ENCODE measurements at regions not wholly inside any gene's neighbourhood (a gene's known extent, or its start where the extent isn't known, plus 50 kb on each side); places are given as distances from the start of the nearest gene placed in this dataset.

DNA sequence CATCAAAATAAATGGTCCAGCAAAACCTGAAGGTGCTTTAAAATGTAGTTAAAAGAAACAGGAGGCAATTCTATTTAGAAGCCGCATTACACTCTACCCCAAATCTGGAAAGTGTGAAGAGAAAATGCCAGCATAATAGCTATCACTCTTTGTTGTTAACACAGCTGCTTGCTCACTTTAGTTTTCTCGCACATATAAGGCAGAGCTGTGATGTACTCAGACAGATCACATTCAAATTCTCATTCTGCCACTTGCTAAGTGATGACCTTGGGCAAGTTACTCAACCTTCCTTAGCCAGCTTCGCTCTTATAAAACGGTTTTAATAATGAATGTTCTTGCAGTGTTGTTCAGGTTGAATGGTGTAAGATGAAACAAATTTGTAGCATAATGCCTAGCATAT, 56.0 kb upstream of the MGAT4C start:
- no peak overlapping the region for H3K27ac ChIP-seq (ENCODE audit: low read length)
- H3K9me3 ChIP-seq (ENCODE audit: control insufficient read depth, low read depth, low read length), result no peaks in the 10 kb centered on the region
- H3K27me3 ChIP-seq (ENCODE audit: control insufficient read depth, insufficient read depth, low read length), result no peaks in the 10 kb centered on the region
- no peak overlapping the region for H3K9ac ChIP-seq (ENCODE audit: low read length)
- H3K4me3 ChIP-seq (ENCODE audit: low read length), result no peak overlapping the region
- H3K4me1 ChIP-seq (ENCODE audit: control insufficient read depth, low read depth, low read length), result no peaks in the 10 kb centered on the region
- no peaks in the 10 kb centered on the region for H3K36me3 ChIP-seq (ENCODE audit: control insufficient read depth, low read depth, low read length)

Data from iPS-18a (cell line).